Stimulated activated CD4-positive, alpha-beta T cell treated with anti-CD3 and anti-CD28 coated beads, TNF-alpha, amount 100 ng/mL, for 1 hour (primary cell): ENCODE measurements at regions not wholly inside any gene's neighbourhood (a gene's known extent, or its start where the extent isn't known, plus 50 kb on each side); places are given as distances from the start of the nearest gene placed in this dataset.

Source experiments
- DNase-seq, 3 donors: peaks; one replicate each; pipeline ENCODE4 v3.0.0-alpha.2; 2020; ENCODE audit warnings: low read depth in 3 of 3, low spot score in 1 of 3

DNA sequence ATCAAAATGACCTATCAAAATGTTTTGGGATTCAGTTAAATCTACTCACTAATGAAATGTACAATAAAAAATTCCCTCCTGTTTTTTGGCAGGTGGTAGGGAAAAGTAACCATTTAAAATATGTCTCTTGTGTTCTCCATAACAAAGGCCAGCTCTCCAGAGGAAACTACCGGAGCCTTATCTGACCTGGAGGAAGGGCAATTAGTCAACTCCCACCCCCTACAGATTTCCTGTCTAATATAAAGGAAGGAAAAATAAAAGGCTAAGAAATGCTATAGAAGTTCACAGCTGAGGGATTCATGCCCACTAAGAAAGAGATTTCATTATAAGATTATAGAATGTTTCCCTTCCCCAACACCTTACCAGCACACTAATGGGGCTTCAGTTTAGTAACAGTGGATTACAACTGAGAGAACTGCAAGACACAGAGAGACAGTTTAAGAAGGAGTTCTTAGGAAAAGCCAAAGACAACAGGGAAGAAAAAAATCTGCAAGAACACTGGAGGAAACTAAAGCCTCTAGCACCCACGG lies 376.5 kb upstream of the KCNMB2 start:
- DNase-seq: no peak

- DNase-seq: no peak
Observed at GRCh38 chr3:178169421-178169820, 366.8 kb upstream of the KCNMB2 start.

DNA sequence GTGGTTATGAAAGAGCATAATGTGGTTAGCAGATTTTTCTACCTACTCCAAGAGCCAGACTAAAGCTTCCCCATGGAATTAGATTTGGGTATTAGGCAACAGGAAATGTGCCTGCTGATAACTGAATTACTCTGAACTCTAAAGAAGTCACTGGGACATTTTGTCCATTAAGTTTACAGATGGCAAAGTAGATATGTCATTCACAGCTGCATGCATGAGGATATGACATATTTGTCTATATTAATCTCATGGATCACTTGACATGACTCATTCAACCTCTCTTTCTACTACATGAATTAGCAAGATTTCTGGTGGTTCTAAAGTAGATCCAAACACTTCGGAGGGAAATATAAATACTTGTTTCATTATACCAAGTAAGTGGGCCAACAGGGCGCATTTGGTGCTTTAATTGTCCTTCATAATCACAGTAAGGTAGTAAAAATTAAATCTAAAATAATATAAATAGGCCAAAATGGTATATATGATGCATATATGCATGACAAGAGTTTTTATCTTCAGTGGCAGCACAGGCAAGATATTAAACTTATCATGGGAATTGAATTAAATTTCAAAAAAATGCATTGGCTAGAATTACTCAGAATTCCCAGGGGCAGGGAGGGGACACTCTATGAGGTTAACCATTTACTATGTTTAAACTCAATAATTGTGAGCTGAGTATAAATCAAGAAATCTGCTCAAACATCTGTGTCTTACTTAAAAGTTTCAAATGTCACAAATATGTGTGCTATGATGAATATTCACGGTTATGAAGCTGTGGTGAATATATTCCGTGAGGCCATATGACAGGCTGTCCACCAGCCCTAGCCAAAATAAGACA lies 365.3 kb upstream of the KCNMB2 start:
- no peak for DNase-seq

- no peak for DNase-seq
Observed at GRCh38 chr3:178172121-178172520, 364.1 kb upstream of the KCNMB2 start.

GRCh38 chr3:178174201-178174915 lies 361.9 kb upstream of the KCNMB2 start:
- DNase-seq: no peak

- DNase-seq: no peak
Observed at GRCh38 chr3:178181088-178181487, 355.1 kb upstream of the KCNMB2 start.

DNA sequence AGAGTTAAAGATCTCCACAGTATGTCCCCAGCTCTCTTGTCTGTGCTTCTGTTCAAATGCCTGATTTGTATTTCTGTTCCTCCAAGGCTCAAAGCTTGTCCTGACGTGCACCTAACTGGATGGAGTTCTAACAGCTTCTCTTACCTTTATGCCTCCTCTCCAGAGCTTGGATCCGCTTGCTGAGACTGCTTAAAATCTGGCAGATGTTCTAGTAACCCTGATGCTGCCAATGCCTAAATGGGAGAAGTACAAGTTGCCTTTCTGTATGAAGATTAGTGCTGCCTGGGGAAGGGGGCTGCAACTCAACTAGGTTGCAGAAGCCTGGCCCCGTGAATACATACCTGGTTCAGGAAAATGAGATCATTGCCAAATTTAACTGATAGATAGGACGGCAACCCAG lies 354.5 kb upstream of the KCNMB2 start:
- no peak for DNase-seq

DNA sequence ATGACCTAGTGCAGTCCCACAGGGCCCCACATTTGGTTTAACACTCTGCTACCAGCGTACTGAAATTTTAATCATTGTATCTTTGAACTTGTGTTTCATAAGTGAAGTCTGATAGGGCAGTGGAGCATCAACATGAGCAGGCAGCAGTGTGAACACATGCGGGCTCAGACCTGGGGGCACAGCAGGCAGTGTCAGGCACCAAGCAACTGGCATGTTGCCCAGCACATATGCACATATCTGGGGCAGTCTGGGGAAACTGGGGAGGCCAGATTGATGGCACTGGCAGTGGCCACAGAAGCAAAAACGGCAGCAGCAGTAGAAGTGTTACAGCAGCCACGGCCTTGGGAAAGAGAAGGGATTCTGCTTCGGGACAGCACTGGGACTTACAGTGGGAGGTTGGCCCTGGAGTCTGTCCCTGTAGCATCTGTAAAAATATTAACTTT lies 353.9 kb upstream of the KCNMB2 start:
- no peak for DNase-seq

GRCh38 chr3:178184833-178185232 lies 351.4 kb upstream of the KCNMB2 start:
- DNase-seq: no peak

GRCh38 chr3:178186666-178187065 lies 349.6 kb upstream of the KCNMB2 start:
- no peak for DNase-seq

DNA sequence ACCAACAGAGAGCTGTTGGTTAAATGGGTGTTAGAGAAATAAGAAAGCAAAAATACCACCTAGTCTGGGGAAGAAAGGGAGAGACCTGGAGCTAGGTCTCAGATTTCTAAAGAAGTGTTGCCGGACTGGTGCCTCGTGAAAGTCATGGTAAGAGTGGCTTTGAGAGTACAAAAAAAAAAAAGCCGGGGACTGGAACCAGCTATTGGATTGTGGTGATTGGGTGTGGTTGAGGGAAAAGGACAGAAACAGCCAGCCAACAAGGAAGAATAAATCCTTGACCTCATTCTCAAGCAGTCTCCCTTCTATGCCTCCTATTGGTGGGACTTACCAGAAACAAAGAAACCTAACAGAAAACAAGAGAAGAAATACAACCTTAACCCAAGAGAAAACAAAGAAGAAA lies 346.4 kb upstream of the KCNMB2 start:
- no peak for DNase-seq

- no peak for DNase-seq
Observed at GRCh38 chr3:178193846-178194245, 342.4 kb upstream of the KCNMB2 start.

DNA sequence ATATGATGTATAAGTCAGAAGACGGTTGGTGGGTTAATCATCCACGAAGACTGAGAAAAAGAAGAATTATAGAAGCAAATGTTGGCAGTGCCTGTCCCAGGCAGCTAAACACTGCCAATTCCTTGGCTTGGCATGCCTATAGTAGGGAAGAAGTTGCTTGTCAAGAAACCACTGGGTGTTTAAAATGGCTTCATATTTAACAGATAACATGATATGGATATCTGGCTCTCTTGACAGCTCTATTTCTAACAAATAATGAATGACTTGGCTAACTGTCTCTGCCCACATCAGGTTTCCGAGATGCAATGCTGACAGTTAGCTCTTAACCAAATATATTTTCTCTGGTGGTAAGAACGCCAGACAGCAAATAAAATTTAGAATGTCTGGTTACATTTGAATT lies 341.7 kb upstream of the KCNMB2 start:
- no peak for DNase-seq

- DNase-seq: no peak
Observed at GRCh38 chr3:178195824-178196223, 340.4 kb upstream of the KCNMB2 start.

- DNase-seq: no peak
Observed at GRCh38 chr3:178198329-178198728, 337.9 kb upstream of the KCNMB2 start.

GRCh38 chr3:178200316-178200715 lies 335.9 kb upstream of the KCNMB2 start:
- no peak for DNase-seq

DNA sequence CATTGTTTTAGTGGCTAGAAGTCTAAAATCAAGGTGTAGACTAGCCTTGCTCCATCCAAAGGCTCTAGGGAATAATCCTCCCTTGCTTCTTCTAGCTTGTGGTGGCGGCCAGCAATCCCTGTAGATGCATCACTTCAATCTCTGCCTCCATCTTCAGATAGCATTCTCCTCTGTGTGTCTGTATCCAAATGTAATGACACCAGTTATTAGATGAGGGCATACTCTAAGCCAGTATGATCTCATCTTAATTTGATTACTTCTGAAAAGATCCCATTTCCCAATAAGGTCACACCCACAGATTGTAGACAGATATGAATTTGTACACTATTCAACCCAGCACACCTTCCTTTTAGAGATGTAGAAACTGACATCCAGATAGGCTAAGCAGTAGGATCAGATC lies 334.5 kb upstream of the KCNMB2 start:
- no peak for DNase-seq

GRCh38 chr3:178202194-178202593 lies 334.0 kb upstream of the KCNMB2 start:
- no peak for DNase-seq

GRCh38 chr3:178203165-178203564 lies 333.1 kb upstream of the KCNMB2 start:
- no peak for DNase-seq

GRCh38 chr3:178203650-178204049 lies 332.6 kb upstream of the KCNMB2 start:
- DNase-seq: no peak

DNA sequence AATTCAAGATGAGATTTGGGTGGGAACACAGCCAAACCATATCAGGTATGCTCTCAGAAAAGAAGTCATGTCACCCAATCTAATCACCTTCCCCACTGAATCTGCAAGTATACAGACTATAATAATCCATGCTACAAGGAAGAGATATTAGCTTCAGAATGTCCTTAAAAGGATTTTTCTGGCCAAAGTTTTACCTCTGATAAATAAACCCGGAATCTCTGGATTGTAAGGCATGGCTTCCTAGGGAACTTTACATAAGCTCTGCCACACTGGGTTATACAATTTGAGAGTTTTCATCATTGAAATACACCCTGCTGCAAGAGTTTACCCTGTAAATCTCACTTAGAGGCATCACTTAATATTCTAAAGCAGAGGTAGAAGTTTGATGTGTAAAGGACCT lies 330.5 kb upstream of the KCNMB2 start:
- DNase-seq: no peak

DNA sequence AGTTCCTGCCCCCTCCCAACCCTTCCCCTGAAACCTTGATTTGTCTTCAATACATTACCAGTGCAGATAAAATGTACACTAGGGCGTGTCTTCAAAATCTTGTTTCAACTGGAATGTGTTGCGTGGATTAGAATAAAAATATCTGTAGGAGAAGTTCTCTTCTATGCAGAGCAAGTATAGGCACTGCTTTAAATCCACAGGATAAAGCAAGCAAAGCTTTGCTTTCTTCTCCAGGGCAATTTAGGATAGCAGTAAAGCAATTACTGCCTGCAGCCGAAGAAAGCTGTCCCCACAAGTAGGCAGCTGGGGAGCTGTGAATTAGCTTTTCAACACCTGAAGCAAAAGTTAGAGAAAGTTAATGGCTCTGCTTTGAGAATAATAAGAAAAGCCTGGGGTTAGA lies 329.7 kb upstream of the KCNMB2 start:
- no peak for DNase-seq
